Mesendoderm (in vitro differentiated cells): ENCODE measurements at regions not wholly inside any gene's neighbourhood (a gene's known extent, or its start where the extent isn't known, plus 50 kb on each side); places are given as distances from the start of the nearest gene placed in this dataset.

Source experiments
- DNase-seq: peaks from one replicate; pipeline ENCODE4 v3.0.0; 2013
- H2AK5ac ChIP-seq: 2 replicates; pipeline ENCODE4 v1.6.1; 2013; ENCODE audit warnings: low read length, inconsistent platforms
- H2BK120ac ChIP-seq: 2 replicates; pipeline ENCODE4 v1.6.1; 2013; ENCODE audit warnings: low read depth, mild to moderate bottlenecking, low read length, moderate library complexity, mixed read lengths
- H2BK15ac ChIP-seq: replicated peaks from 2 replicates; pipeline ENCODE4 v1.6.1; 2013; ENCODE audit warnings: low read depth, mild to moderate bottlenecking, moderate library complexity
- H2BK5ac ChIP-seq: 2 replicates; pipeline ENCODE4 v1.6.1; 2013; ENCODE audit warnings: low read length, inconsistent platforms
- H3K18ac ChIP-seq: 2 replicates; pipeline ENCODE4 v1.6.1; 2013; ENCODE audit warnings: mild to moderate bottlenecking, low read length, mixed read lengths
- H3K23ac ChIP-seq: one replicate; pipeline ENCODE4 v1.6.1; 2013; ENCODE audit warnings: low read length
- H3K27ac ChIP-seq: 2 replicates; pipeline ENCODE4 v1.5.1; 2013; ENCODE audit warnings: low read depth, mild to moderate bottlenecking, inconsistent platforms, low read length, moderate library complexity
- H3K27me3 ChIP-seq: 2 replicates; pipeline ENCODE4 v1.6.1; 2013; ENCODE audit warnings: low read length, control low read depth, mild to moderate bottlenecking, inconsistent platforms; ENCODE audit not compliant: insufficient read depth, poor library complexity
- H3K36me3 ChIP-seq: 2 replicates; pipeline ENCODE4 v1.6.1; 2013; ENCODE audit warnings: low read length, inconsistent platforms; ENCODE audit not compliant: control insufficient read depth, insufficient read depth
- H3K4ac ChIP-seq: one replicate; pipeline ENCODE4 v1.6.1; 2013; ENCODE audit warnings: low read depth, mild to moderate bottlenecking, low read length, moderate library complexity
- H3K4me1 ChIP-seq: 2 replicates; pipeline ENCODE4 v1.6.1; 2013; ENCODE audit warnings: low read depth, low read length, inconsistent platforms; ENCODE audit not compliant: control insufficient read depth
- H3K4me2 ChIP-seq: 2 replicates; pipeline ENCODE4 v1.6.1; 2013; ENCODE audit warnings: low read length
- H3K4me3 ChIP-seq: 2 replicates; pipeline ENCODE4 v1.5.1; 2013; ENCODE audit warnings: mild to moderate bottlenecking, low read length
- H3K56ac ChIP-seq: one replicate; pipeline ENCODE4 v1.6.1; 2013; ENCODE audit warnings: low read length
- H3K79me1 ChIP-seq: 2 replicates; pipeline ENCODE4 v1.6.1; 2013; ENCODE audit warnings: low read length, inconsistent platforms
- H3K79me2 ChIP-seq: 2 replicates; pipeline ENCODE4 v1.6.1; 2013; ENCODE audit warnings: mild to moderate bottlenecking, low read length; ENCODE audit not compliant: control insufficient read depth, insufficient read depth
- H3K9ac ChIP-seq: 2 replicates; pipeline ENCODE4 v1.6.1; 2013; ENCODE audit warnings: low read length, inconsistent platforms
- H4K5ac ChIP-seq: one replicate; pipeline ENCODE4 v1.6.1; 2013; ENCODE audit warnings: low read length
- H4K8ac ChIP-seq: one replicate; pipeline ENCODE4 v1.6.1; 2013; ENCODE audit warnings: low read depth, mild to moderate bottlenecking, control low read depth, low read length, moderate library complexity
- WGBS: extraction: QIAGEN DNeasy Blood & Tissue Kit; methylation state at CpG from one replicate; pipeline ENCODE4 v1.1.7; 2013; ENCODE audit warnings: low lambda C conversion rate, missing lambda C conversion rate; ENCODE audit not compliant: insufficient coverage; ENCODE audit errors: extremely low coverage; 5-methylcytosine and 5-hydroxymethylcytosine counted together

DNA sequence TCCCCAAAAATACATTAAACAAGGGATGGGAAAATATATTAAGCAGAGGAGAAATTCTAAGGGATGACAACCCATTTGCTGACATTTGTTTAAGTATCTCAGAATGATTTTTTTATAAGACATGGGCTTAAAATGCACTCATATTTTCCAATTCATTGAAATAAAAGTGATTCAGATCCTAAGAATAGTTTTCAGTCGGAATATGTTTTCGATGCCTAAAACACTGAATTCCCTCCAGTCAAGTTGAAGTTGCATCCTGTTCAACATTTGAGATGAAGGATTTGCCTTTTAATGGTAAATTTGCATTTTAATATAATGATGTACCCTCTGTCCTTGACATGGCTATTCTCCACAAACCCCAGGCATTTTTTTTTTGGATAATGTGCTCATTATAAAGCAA, 79.3 kb downstream of the PTCHD4 start:
- WGBS, result no CpG with 5 or more reads among the region's 2 CpGs
- Histone ChIP-seq H3K4me2 (no peak overlapping the region), H3K27ac (no peak overlapping the region), H2BK120ac (no peak overlapping the region), H2AK5ac (no peak overlapping the region), H3K4ac (no peak overlapping the region), H3K23ac (no peak overlapping the region), H4K5ac (no peak overlapping the region), H3K4me1 (no peaks in the 10 kb centered on the region), H3K27me3 (no peaks in the 10 kb centered on the region), H3K18ac (no peak overlapping the region), H2BK15ac (no peak overlapping the region), H3K4me3 (no peak overlapping the region), H3K56ac (no peak overlapping the region), H3K36me3 (no peaks in the 10 kb centered on the region), H3K79me1 (no peaks in the 10 kb centered on the region), H4K8ac (no peak overlapping the region), H3K9ac (no peak overlapping the region), H2BK5ac (no peak overlapping the region), H3K79me2 (no peaks in the 10 kb centered on the region)
- no peak for DNase-seq

- H3K9ac ChIP-seq, result no peak overlapping the region
- H3K56ac ChIP-seq, result no peak overlapping the region
- no peaks in the 10 kb centered on the region for H3K4me1 ChIP-seq
- H4K5ac ChIP-seq, result no peak overlapping the region
- H3K4me3 ChIP-seq, result no peak overlapping the region
- H3K79me2 ChIP-seq, result no peaks in the 10 kb centered on the region
- no peak for DNase-seq
- H2BK5ac ChIP-seq, result no peak overlapping the region
- no peak overlapping the region for H2AK5ac ChIP-seq
- H3K23ac ChIP-seq, result no peak overlapping the region
- H3K27ac ChIP-seq, result no peak overlapping the region
- H3K18ac ChIP-seq, result no peak overlapping the region
- no peak overlapping the region for H3K4me2 ChIP-seq
- no peak overlapping the region for H2BK120ac ChIP-seq
- H3K4ac ChIP-seq, result no peak overlapping the region
- no peak overlapping the region for H2BK15ac ChIP-seq
- H4K8ac ChIP-seq, result no peak overlapping the region
- WGBS, result no CpG with 5 or more reads among the region's 8 CpGs
- no peaks in the 10 kb centered on the region for H3K27me3 ChIP-seq
- H3K79me1 ChIP-seq, result no peaks in the 10 kb centered on the region
- H3K36me3 ChIP-seq, result no peaks in the 10 kb centered on the region
These were observed 83.1 kb downstream of the PTCHD4 start for GRCh38 chr6:48027704-48028435.

DNA sequence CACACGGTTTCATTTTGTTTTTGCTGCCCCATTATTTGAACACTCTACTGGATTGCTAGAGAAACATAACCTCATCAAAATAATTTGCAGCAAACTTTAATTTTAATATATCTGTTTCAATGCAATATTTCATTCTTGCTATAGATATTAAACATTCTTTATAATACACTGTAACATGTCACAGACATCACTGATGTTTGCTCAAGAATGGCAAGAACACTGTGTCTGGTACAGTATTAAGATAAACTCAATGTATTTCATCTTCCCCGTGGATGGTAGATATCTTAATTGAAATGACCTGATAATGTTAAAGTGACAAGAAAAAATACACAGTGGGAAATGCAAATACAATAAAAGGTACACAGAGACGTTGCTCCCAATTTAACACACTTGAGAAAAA, 86.0 kb downstream of the PTCHD4 start:
- WGBS, result no CpG with 5 or more reads among the region's 3 CpGs

DNA sequence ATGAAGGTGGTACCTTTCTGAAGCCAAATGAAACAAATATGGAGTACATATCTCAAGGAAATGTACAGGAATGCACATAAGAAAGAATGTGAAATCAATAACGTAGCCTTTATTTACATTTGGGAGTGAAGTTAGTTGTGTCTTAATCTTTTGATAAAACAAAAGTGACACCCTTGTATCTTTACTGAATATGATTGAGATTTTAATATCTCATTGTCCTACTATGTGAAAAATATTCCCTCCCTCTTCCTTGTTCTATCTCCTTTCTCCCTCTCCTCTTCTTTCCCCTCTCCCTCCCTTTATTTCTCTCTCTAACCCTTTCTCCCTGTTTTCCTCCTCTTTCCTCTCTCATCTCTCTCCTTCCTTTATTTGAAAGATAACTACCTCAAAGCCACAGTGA, 89.1 kb downstream of the PTCHD4 start:
- no peak overlapping the region for H3K9ac ChIP-seq
- H3K36me3 ChIP-seq, result no peaks in the 10 kb centered on the region
- no peak overlapping the region for H3K4me3 ChIP-seq
- H3K4ac ChIP-seq, result no peak overlapping the region
- H2BK5ac ChIP-seq, result no peak overlapping the region
- no peak overlapping the region for H2BK120ac ChIP-seq
- DNase-seq, result no peak
- H3K23ac ChIP-seq, result no peak overlapping the region
- H3K27me3 ChIP-seq, result no peaks in the 10 kb centered on the region
- H3K79me2 ChIP-seq, result no peaks in the 10 kb centered on the region
- no peaks in the 10 kb centered on the region for H3K79me1 ChIP-seq
- H3K4me2 ChIP-seq, result no peak overlapping the region
- no peak overlapping the region for H2AK5ac ChIP-seq
- H4K8ac ChIP-seq, result no peak overlapping the region
- no peaks in the 10 kb centered on the region for H3K4me1 ChIP-seq
- H4K5ac ChIP-seq, result no peak overlapping the region
- H3K27ac ChIP-seq, result no peak overlapping the region
- H3K56ac ChIP-seq, result no peak overlapping the region
- no peak overlapping the region for H2BK15ac ChIP-seq
- no CpG with 5 or more reads among the region's 1 CpG for WGBS
- H3K18ac ChIP-seq, result no peak overlapping the region

More for the DNA sequence above, 86.0 kb downstream of the PTCHD4 start:
- Histone ChIP-seq H3K9ac (no peak overlapping the region), H3K23ac (no peak overlapping the region), H2BK120ac (no peak overlapping the region), H3K4me1 (no peaks in the 10 kb centered on the region), H2AK5ac (no peak overlapping the region), H3K27me3 (no peaks in the 10 kb centered on the region), H3K18ac (no peak overlapping the region), H3K36me3 (no peaks in the 10 kb centered on the region), H4K5ac (no peak overlapping the region), H3K4ac (no peak overlapping the region), H3K79me1 (no peaks in the 10 kb centered on the region), H2BK15ac (no peak overlapping the region), H3K4me3 (no peak overlapping the region), H3K4me2 (no peak overlapping the region), H4K8ac (no peak overlapping the region), H3K27ac (no peak overlapping the region), H3K56ac (no peak overlapping the region), H3K79me2 (no peaks in the 10 kb centered on the region), H2BK5ac (no peak overlapping the region)
- no peak for DNase-seq

DNA sequence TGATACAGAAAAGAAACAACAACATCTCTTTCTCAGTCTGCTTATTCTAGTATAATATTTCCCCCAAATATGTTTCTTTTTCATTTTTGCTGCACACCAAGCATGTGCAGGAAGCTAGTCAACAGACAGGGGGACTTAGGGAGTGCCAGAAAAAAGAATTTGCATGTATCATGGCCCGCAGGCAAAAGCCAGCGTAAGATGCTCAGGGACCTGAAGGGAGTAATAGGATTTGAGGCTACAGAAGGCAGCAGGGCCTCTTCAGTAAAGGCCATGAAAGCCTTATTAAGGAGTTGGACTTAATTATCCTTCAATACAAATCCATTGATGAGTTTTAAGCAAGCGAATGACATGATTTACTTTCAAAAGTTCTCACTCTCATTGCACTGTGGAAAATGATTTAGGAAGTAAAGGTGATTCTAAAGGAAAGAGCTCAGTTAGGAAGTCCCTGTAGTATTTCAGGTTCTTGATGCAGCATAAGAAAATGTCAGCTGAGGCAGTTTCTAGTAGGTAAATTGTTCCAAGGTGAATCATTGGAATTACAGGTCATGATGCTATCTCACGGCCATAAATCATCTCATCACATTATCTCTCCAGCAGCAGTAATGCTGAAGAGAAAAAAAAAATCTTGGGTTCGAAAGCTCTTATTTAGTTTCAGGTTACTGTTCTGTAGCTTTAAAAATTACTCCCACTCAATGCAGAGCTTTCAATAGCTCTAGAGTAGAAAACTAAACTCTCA, 94.8 kb downstream of the PTCHD4 start:
- no peak overlapping the region for H3K4me2 ChIP-seq
- no peaks in the 10 kb centered on the region for H3K4me1 ChIP-seq
- no peak overlapping the region for H3K9ac ChIP-seq
- no CpG with 5 or more reads among the region's 5 CpGs for WGBS
- no peak overlapping the region for H2BK120ac ChIP-seq
- H3K18ac ChIP-seq, result no peak overlapping the region
- no peak overlapping the region for H2BK15ac ChIP-seq
- H4K8ac ChIP-seq, result no peak overlapping the region
- H2BK5ac ChIP-seq, result no peak overlapping the region
- H3K79me2 ChIP-seq, result no peaks in the 10 kb centered on the region
- peak; percentile 5 for DNase-seq
- no peak overlapping the region for H2AK5ac ChIP-seq
- H3K4ac ChIP-seq, result no peak overlapping the region
- H3K27me3 ChIP-seq, result no peaks in the 10 kb centered on the region
- no peak overlapping the region for H3K56ac ChIP-seq
- no peaks in the 10 kb centered on the region for H3K79me1 ChIP-seq
- no peak overlapping the region for H3K27ac ChIP-seq
- H4K5ac ChIP-seq, result no peak overlapping the region
- H3K36me3 ChIP-seq, result no peaks in the 10 kb centered on the region
- no peak overlapping the region for H3K4me3 ChIP-seq
- H3K23ac ChIP-seq, result no peak overlapping the region
